Vagina (tissue), 2 donors: ENCODE measurements at regions not wholly inside any gene's neighbourhood (a gene's known extent, or its start where the extent isn't known, plus 50 kb on each side); places are given as distances from the start of the nearest gene placed in this dataset.

Source experiments
- CTCF ChIP-seq, 3 experiments: fragments of 450-650 bp in 2 of 3; fragments of 200-600 bp in 1 of 3; sonication (generic) in 1 of 3; IDR thresholded peaks; one replicate each; pipeline ENCODE4 v1.5.1; 2017 to 2019; ENCODE audit warnings: antibody characterized with exemption in 3 of 3, mild to moderate bottlenecking in 2 of 3, moderate library complexity in 2 of 3
- POLR2A ChIP-seq, 2 donors: fragments of 450-650 bp; IDR thresholded peaks; one replicate each; pipeline ENCODE4 v1.6.1; 2017; ENCODE audit warnings: antibody characterized with exemption in 2 of 2, mild to moderate bottlenecking in 2 of 2, moderate library complexity in 2 of 2

DNA sequence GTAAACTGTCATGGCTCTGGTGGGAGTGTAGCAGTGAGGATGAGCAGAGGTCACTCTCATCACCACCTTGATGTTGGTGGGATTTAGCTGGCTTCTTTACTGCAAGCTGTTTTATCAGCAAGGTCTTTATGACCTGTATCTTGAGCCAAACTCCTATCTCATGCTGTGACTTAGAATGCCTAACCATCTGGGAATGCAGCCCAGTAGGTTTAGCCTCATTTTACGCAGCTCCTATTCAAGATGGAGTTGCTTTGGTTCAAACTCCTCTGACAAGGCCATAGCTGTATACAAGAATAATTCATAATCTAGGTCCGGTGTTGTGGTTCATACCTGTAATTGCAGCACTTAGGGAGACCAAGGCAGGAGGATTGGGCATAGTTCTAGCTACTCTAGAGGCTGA, 85.1 kb downstream of the ARRDC3 start:
- TF ChIP-seq POLR2A (IDR thresholded peaks at IDR 0.05) (no peak), CTCF (IDR thresholded peaks at IDR 0.05) (no peak)
